ENCODE measurements at regions not wholly inside any gene's neighbourhood (a gene's known extent, or its start where the extent isn't known, plus 50 kb on each side); places are given as distances from the start of the nearest gene placed in this dataset.

- TF ChIP-seq YY1 (IDR thresholded peaks at IDR 0.05; ENCODE audit: insufficient read depth, insufficient read length) (no peak), SUZ12 (IDR thresholded peaks at IDR 0.05; ENCODE audit: extremely low read depth, insufficient read depth, insufficient read length) (no peak)
Measured at GRCh38 chr14:22341049-22341448, 248.0 kb downstream of the DAD1 start.

Data from NT2/D1 (cell line).